ENCODE measurements at regions not wholly inside any gene's neighbourhood (a gene's known extent, or its start where the extent isn't known, plus 50 kb on each side); places are given as distances from the start of the nearest gene placed in this dataset.

DNA sequence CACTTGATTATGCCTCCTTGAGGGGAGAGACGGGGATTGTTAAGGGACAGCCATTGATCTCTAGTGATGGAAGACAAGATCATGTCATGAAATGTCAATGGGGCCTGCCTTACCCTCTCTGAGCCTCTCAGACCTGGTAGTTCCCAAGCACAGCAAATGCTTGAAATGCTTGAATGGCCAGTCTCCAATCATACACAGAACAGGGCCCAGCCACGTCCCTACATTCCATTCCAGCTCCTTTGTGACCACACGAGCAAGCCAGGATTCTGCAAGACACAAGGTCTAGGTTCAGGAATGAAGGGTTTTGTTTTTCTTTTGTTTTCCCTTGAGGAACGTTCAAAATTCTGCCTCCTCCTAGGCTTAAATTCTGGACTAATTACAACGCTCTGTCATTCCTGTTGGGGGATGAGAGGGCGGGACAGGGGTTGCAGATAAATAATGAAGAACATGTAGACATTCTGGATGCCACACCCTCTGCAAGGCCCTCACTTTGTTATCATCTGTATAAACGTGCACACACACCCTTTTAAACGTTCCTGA lies 98.1 kb upstream of the YPEL5 start:
- DNase-seq (ENCODE audit: low spot score), result no peak

DNA sequence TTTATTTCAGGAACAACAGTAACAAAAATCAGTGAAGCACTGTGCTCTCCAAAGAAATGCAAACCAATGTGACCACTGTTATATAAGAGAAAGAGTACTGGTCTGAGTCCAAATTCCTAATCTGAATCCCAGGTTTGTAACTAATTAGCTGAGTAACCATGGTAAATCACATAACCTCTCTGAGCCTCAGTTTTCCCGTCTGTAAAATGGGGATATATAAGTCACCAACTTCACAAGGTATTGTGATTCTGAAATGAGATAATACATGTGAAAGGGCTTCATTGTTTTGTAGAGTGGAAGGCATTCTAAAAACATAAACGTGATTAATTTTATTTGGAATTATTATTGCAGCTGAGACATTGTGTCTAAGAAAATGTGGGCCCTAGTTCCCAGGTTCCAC lies 91.3 kb upstream of the YPEL5 start:
- DNase-seq (ENCODE audit: low spot score), result no peak

DNA sequence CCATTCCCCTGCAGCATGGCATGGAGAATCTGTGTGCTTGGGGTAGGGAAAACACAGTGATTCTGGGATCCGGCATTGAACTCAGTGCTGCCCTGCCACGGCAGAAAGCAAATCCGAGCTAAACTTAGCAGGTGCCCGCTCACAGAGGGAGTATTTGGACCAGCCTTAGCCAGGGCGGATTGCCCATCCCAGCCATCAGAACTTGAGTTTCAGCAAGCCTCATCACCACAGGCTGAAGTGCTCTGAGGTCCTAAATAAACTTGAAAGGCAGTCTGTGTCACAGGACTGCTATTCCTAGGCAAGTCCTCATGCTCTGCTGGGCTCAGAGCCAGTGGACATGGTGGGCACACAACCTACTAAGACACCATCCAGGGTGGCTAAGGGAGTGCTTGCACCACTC lies 86.2 kb upstream of the YPEL5 start:
- DNase-seq (ENCODE audit: low spot score), result no peak

GRCh38 chr2:30068067-30068466 lies 78.7 kb upstream of the YPEL5 start:
- DNase-seq (ENCODE audit: low spot score), result no peak

- peak; percentile 90 for DNase-seq (ENCODE audit: low spot score)
These were observed 74.5 kb upstream of the YPEL5 start for GRCh38 chr2:30072250-30072842.

DNA sequence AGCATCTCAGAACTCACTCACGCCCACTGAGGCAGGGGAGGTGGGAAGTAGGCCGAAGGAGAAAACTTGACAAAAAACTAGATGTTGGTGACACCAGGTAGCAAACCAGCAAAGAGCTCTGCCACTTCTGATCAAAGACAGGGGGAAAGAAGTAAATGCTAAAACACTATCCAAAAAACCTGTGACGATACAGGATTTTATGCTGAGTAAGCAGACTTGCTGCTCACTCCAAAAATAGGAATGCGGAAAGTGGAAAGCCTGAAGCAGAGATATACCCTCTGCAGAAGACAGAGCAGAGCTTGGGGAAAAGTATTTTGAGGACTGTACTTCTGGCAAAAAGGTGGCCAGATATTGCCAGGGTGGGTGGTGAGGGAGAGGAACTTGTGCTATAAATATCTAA lies 73.3 kb upstream of the YPEL5 start:
- DNase-seq (ENCODE audit: low spot score), result no peak

DNA sequence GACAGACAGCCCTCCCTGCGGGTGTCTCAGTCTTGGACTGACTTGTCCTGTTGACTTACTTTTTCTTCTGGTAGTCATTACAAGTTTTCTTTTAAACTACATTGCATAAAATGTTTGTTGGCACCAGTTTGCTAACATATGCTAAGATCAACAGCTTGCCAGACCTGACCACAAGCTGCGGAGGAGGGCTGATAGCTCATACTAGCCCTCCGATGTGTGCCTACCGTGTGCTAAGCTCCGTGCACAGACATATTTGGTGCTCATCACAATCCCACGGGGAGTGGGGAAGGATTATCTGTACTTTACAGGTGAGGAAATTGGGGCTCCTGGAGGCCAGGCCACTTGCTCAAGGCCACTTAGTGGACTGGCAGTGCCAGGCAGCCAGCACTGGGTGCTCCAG lies 72.8 kb upstream of the YPEL5 start:
- DNase-seq (ENCODE audit: low spot score), result no peak

DNA sequence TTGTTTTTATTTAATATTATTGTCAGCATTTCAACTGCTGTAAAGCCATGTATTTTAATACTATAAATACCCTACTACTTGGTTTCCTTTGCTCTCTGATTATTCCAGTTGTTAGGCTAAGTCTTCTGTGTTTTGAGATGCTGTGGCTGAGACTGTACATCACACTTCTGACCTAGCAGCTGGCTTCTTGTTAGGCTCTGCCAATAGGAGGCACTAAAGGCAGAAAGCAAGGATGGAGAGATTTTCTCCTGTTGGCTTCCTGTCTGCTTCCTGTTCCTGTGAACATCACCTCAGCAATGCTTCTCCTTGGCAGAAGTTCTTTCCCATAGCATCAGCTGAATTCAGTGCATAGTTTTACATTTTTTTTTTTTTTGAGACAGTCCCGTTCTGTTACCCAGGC lies 68.3 kb upstream of the YPEL5 start:
- DNase-seq (ENCODE audit: low spot score), result no peak

- no peak for DNase-seq (ENCODE audit: low spot score)
These were observed 61.9 kb upstream of the YPEL5 start for GRCh38 chr2:30084915-30085314.

GRCh38 chr2:30089171-30089570 lies 57.6 kb upstream of the YPEL5 start:
- no peak for DNase-seq (ENCODE audit: low spot score)

GRCh38 chr2:30095402-30095801 lies 51.4 kb upstream of the YPEL5 start:
- no peak for DNase-seq (ENCODE audit: low spot score)

DNA sequence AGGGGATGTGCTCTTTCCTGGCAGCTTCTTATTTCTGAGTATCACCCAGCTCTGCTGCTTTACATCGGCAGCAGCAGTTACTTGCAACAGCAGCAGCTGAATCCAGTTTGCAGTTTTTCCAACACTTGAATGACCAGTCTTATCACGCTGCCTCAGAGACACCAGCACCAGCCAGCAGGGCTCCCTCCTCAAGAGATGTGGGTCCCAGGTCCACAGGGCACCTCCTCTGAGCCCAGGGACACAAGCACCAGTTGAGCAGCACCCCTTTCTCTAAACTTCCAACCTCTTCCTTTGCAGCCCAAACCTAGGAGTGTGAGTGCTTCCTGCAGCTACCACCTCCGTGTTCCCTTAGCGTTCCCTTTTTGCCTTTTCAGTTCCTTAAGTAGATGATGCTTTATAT lies 50.4 kb upstream of the YPEL5 start:
- DNase-seq (ENCODE audit: low spot score), result no peak
